HG03378 (cell line): ENCODE measurements at regions not wholly inside any gene's neighbourhood (a gene's known extent, or its start where the extent isn't known, plus 50 kb on each side); places are given as distances from the start of the nearest gene placed in this dataset.

Experiments used
- ATAC-seq: cut with Tn5 transposase; IDR thresholded peaks from one replicate; pipeline ENCODE4 v1.9.1; 2021; ENCODE audit warnings: mild to moderate bottlenecking, moderate library complexity; ENCODE audit not compliant: unreplicated experiment

- no peak for ATAC-seq
Measured at GRCh38 chr2:145609951-145610350, 1090.0 kb upstream of the ZEB2 start.

- ATAC-seq, result no peak
Measured at GRCh38 chr2:145601361-145601925, 1081.5 kb upstream of the ZEB2 start.

- ATAC-seq, result no peak
Measured at GRCh38 chr2:145600811-145601210, 1080.9 kb upstream of the ZEB2 start.

- ATAC-seq, result no peak
Measured at GRCh38 chr2:145599756-145600155, 1079.8 kb upstream of the ZEB2 start.

GRCh38 chr2:145598434-145598833 is 1078.5 kb upstream of the ZEB2 start:
- ATAC-seq, result no peak

GRCh38 chr2:145597809-145598208 is 1077.9 kb upstream of the ZEB2 start:
- ATAC-seq, result no peak

GRCh38 chr2:145597006-145597405 is 1077.1 kb upstream of the ZEB2 start:
- ATAC-seq, result no peak

GRCh38 chr2:145596416-145596815 is 1076.5 kb upstream of the ZEB2 start:
- ATAC-seq, result no peak

- ATAC-seq, result no peak
Measured at GRCh38 chr2:145595296-145595695, 1075.4 kb upstream of the ZEB2 start.

- no peak for ATAC-seq
Measured at GRCh38 chr2:145593991-145594614, 1074.2 kb upstream of the ZEB2 start.

GRCh38 chr2:145593280-145593679 is 1073.4 kb upstream of the ZEB2 start:
- peak; percentile 70 for ATAC-seq

- ATAC-seq, result no peak
Measured at GRCh38 chr2:145592361-145592760, 1072.4 kb upstream of the ZEB2 start.

GRCh38 chr2:145591109-145591809 is 1071.3 kb upstream of the ZEB2 start:
- ATAC-seq, result no peak

- no peak for ATAC-seq
Measured at GRCh38 chr2:145587922-145588321, 1068.0 kb upstream of the ZEB2 start.

GRCh38 chr2:145584353-145584752 is 1064.4 kb upstream of the ZEB2 start:
- ATAC-seq, result no peak

GRCh38 chr2:145573608-145574007 is 1053.7 kb upstream of the ZEB2 start:
- ATAC-seq, result no peak

GRCh38 chr2:145572238-145572637 is 1052.3 kb upstream of the ZEB2 start:
- ATAC-seq, result no peak

- no peak for ATAC-seq
Measured at GRCh38 chr2:145569108-145569507, 1049.2 kb upstream of the ZEB2 start.

- no peak for ATAC-seq
Measured at GRCh38 chr2:145563741-145564615, 1044.1 kb upstream of the ZEB2 start.

GRCh38 chr2:145561152-145561551 is 1041.2 kb upstream of the ZEB2 start:
- ATAC-seq, result no peak

GRCh38 chr2:145558617-145559350 is 1038.9 kb upstream of the ZEB2 start:
- ATAC-seq, result no peak
